ENCODE measurements at regions not wholly inside any gene's neighbourhood (a gene's known extent, or its start where the extent isn't known, plus 50 kb on each side); places are given as distances from the start of the nearest gene placed in this dataset.

GRCh38 chr6:14818422-14818884 lies 427.4 kb upstream of the JARID2 start:
- TF ChIP-seq ELK4 (IDR thresholded peaks at IDR 0.05; ENCODE audit: borderline replicate concordance, low read depth, low read length) = no peak
- no peak for TF ChIP-seq ZNF792 (tag by site-specific recombination; IDR thresholded peaks at IDR 0.05)
- no peak for TF ChIP-seq ZNF18 (tag by site-specific recombination; IDR thresholded peaks at IDR 0.05)
- TF ChIP-seq ZNF362 (tag by site-specific recombination; IDR thresholded peaks at IDR 0.05) = no peak
- no peak for TF ChIP-seq ZNF341 (tag by site-specific recombination; IDR thresholded peaks at IDR 0.05; ENCODE audit: low read depth)
- no peak for TF ChIP-seq INSM2 (tag by site-specific recombination; IDR thresholded peaks at IDR 0.05)
- TF ChIP-seq ZNF404 (tag by site-specific recombination; IDR thresholded peaks at IDR 0.05) = no peak
- no peak for TF ChIP-seq ZNF830 (tag by site-specific recombination; IDR thresholded peaks at IDR 0.05; ENCODE audit: low read depth)
- TF ChIP-seq ZXDB (tag by site-specific recombination; IDR thresholded peaks at IDR 0.05) = no peak
- no peak for TF ChIP-seq TSHZ1 (tag by site-specific recombination; IDR thresholded peaks at IDR 0.05; ENCODE audit: borderline replicate concordance)
- no peak for TF ChIP-seq GLI4 (tag by site-specific recombination; IDR thresholded peaks at IDR 0.05)
